PC-3 (cell line): ENCODE measurements at regions not wholly inside any gene's neighbourhood (a gene's known extent, or its start where the extent isn't known, plus 50 kb on each side); places are given as distances from the start of the nearest gene placed in this dataset.

Experiments
- ATAC-seq: fragments of 200-7000 bp; cut with Tn5 transposase; 2 replicates; pipeline ENCODE4 v1.9.1; 2020; ENCODE audit warnings: mild to moderate bottlenecking, moderate library complexity
- BruUV-seq: library from RNA; stranded (reverse); fragments of 400-500 nt; replicated peaks from 2 replicates; lab custom pipeline; 2021; lab: Mats Ljungman, UMichigan
- CTCF ChIA-PET: fragments of 300-600 bp; sonication (Branson Sonifier 250); formaldehyde crosslinking; loops from one replicate; lab custom pipeline; 2022; ENCODE audit warnings: antibody characterized with exemption; lab: Charles Lee
- POLR2A ChIA-PET: fragments of 300-600 bp; sonication (Branson Sonifier 250); formaldehyde crosslinking; loops from one replicate; lab custom pipeline; 2022; ENCODE audit warnings: antibody characterized with exemption; ENCODE audit not compliant: unreplicated experiment; lab: Charles Lee
- DNase-seq: peaks from one replicate; pipeline ENCODE4 v3.0.0-alpha.2; 2015
- H2AFZ ChIP-seq: fragments of 300-600 bp; sonication (generic); 2 replicates; pipeline ENCODE4 v1.6.0; 2016; ENCODE audit warnings: antibody characterized with exemption, low read length
- H3F3A ChIP-seq: fragments of 300-600 bp; sonication (generic); one replicate; pipeline ENCODE4 v1.6.0; 2017; ENCODE audit warnings: antibody characterized with exemption, low read length, control low read depth, mild to moderate bottlenecking; ENCODE audit not compliant: unreplicated experiment
- H3K27ac ChIP-seq: fragments of 300-600 bp; sonication (generic); 2 replicates; pipeline ENCODE4 v1.5.1; 2016; ENCODE audit warnings: mild to moderate bottlenecking, low read length
- H3K27me3 ChIP-seq: fragments of 300-600 bp; sonication (generic); 2 replicates; pipeline ENCODE4 v1.6.1; 2016; ENCODE audit warnings: low read length, mixed read lengths
- H3K36me3 ChIP-seq: fragments of 300-600 bp; sonication (generic); 2 replicates; pipeline ENCODE4 v1.6.1; 2016; ENCODE audit warnings: low read depth, mixed run types, low read length, mixed read lengths
- H3K4me1 ChIP-seq: fragments of 300-600 bp; sonication (generic); 2 replicates; pipeline ENCODE4 v1.5.1; 2016; ENCODE audit warnings: low read length; ENCODE audit not compliant: insufficient read depth
- H3K4me2 ChIP-seq: fragments of 300-600 bp; sonication (generic); 2 replicates; pipeline ENCODE4 v1.6.0; 2016; ENCODE audit warnings: low read length
- H3K4me3 ChIP-seq: fragments of 300-600 bp; sonication (generic); 2 replicates; pipeline ENCODE4 v1.5.1; 2016; ENCODE audit warnings: mild to moderate bottlenecking, low read length, mixed read lengths
- H3K79me2 ChIP-seq: fragments of 300-600 bp; sonication (generic); 2 replicates; pipeline ENCODE4 v1.6.1; 2017; ENCODE audit warnings: low read length, mixed read lengths
- H3K9ac ChIP-seq: fragments of 300-600 bp; sonication (generic); 2 replicates; pipeline ENCODE4 v1.6.0; 2016; ENCODE audit warnings: mild to moderate bottlenecking, low read length
- H3K9me2 ChIP-seq: fragments of 300-600 bp; sonication (generic); replicated peaks from 2 replicates; pipeline ENCODE4 v1.6.1; 2016; ENCODE audit warnings: mixed run types, low read length, mixed read lengths
- H3K9me3 ChIP-seq: fragments of 300-600 bp; sonication (generic); 2 replicates; pipeline ENCODE4 v1.6.1; 2016; ENCODE audit warnings: low read length, mixed read lengths
- H4K20me1 ChIP-seq: fragments of 300-600 bp; sonication (generic); 2 replicates; pipeline ENCODE4 v1.6.1; 2016; ENCODE audit warnings: low read length, mixed read lengths
- EZH2 ChIP-seq: fragments of 300-600 bp; sonication (generic); IDR thresholded peaks from one replicate; pipeline ENCODE4 v1.6.1; 2017; ENCODE audit warnings: antibody characterized with exemption, mild to moderate bottlenecking, low read length; ENCODE audit not compliant: unreplicated experiment
- EZH2phosphoT487 ChIP-seq: fragments of 300-600 bp; sonication (generic); IDR thresholded peaks from 2 replicates; pipeline ENCODE4 v1.6.1; 2018; ENCODE audit warnings: mild to moderate bottlenecking, antibody characterized with exemption, low read length, borderline replicate concordance
- intact Hi-C: fragments of 100-400 bp; cut with micrococcal nuclease; formaldehyde crosslinking; loops from 2 replicates; pipeline ENCODE4 v1.9.0; 2023
- TF ChIP-seq, protein P1 (sequence below): fragments of 300-600 bp; sonication (generic); conservative IDR thresholded peaks from 2 replicates; pipeline ENCODE4 v1.5.1; 2017; ENCODE audit warnings: antibody characterized with exemption, low read depth, mild to moderate bottlenecking, low read length

DNA sequence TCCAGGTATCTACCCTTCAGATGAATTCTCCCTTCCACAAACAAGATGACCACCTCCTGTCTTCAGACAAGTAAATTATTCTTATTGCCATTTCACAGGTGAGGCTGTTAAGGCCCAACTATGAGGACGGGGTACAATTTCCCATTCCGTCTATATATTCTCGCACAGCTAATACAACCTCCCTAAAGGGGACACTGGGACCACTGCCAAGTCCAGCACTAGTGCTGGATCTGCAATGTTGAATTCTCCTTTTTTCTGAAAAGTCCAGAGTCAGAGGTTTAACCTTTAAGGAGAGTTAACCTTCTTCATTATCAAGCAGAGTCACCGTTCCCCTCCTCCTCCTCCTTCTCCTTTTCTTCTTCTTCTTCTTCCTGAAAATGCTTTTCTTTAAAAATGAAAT, 130.4 kb upstream of the PARP11 start:
- H4K20me1 ChIP-seq: no peaks in the 10 kb centered on the region
- TF ChIP-seq, protein P1, sequence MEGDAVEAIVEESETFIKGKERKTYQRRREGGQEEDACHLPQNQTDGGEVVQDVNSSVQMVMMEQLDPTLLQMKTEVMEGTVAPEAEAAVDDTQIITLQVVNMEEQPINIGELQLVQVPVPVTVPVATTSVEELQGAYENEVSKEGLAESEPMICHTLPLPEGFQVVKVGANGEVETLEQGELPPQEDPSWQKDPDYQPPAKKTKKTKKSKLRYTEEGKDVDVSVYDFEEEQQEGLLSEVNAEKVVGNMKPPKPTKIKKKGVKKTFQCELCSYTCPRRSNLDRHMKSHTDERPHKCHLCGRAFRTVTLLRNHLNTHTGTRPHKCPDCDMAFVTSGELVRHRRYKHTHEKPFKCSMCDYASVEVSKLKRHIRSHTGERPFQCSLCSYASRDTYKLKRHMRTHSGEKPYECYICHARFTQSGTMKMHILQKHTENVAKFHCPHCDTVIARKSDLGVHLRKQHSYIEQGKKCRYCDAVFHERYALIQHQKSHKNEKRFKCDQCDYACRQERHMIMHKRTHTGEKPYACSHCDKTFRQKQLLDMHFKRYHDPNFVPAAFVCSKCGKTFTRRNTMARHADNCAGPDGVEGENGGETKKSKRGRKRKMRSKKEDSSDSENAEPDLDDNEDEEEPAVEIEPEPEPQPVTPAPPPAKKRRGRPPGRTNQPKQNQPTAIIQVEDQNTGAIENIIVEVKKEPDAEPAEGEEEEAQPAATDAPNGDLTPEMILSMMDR: no peak
- TF ChIP-seq EZH2: no peak
- no peak for TF ChIP-seq EZH2phosphoT487
- H3K9me3 ChIP-seq: no peaks in the 10 kb centered on the region
- H3F3A ChIP-seq: no peaks in the 10 kb centered on the region
- no peak overlapping the region for H3K4me2 ChIP-seq
- no peak overlapping the region for H3K9ac ChIP-seq
- H3K27ac ChIP-seq: no peak overlapping the region
- no peak overlapping the region for H2AFZ ChIP-seq
- no peak for ATAC-seq
- intact Hi-C loops: no loop called here
- no peaks in the 10 kb centered on the region for H3K36me3 ChIP-seq
- ChIA-PET CTCF (no interaction called here), POLR2A (no interaction called here)
- no peaks in the 10 kb centered on the region for H3K9me2 ChIP-seq
- peaks cover 4% of the 10 kb centered on the region; the same call in 1 of the 2 replicates for H3K27me3 ChIP-seq
- no peak for DNase-seq
- BruUV-seq: no TSS peak
- H3K79me2 ChIP-seq: no peaks in the 10 kb centered on the region
- H3K4me1 ChIP-seq: no peaks in the 10 kb centered on the region
- H3K4me3 ChIP-seq: no peak overlapping the region

DNA sequence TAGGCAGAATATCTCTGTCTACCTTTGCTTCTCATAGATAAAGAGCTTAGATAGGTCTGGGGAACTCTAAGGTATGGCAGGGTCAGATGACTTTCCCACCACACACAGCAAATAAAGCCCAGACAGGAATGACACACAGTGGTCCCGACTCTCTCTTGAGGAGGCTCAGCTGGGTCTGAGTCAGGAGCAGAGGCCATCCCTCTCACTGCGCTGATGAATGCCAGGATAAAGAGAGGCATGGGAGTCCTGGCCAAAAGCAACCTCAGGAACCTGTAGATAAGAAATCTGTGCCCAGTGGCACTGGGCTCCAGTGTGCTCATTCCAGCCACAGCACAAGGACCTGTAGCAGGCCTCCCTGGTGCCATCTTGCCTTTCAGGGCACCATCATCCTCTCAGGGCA, 129.4 kb upstream of the PARP11 start:
- Histone ChIP-seq H3K4me3 (no peak overlapping the region), H3K4me2 (no peak overlapping the region), H3K9me3 (no peaks in the 10 kb centered on the region), H3K36me3 (no peaks in the 10 kb centered on the region), H2AFZ (no peak overlapping the region), H3K27ac (no peak overlapping the region), H3F3A (no peaks in the 10 kb centered on the region), H3K4me1 (no peaks in the 10 kb centered on the region), H3K9me2 (no peaks in the 10 kb centered on the region), H4K20me1 (no peaks in the 10 kb centered on the region), H3K79me2 (no peaks in the 10 kb centered on the region), H3K9ac (no peak overlapping the region), H3K27me3 (peaks cover 6% of the 10 kb centered on the region)
- POLR2A ChIA-PET: no interaction called here
- DNase-seq: no peak
- intact Hi-C loops: no loop called here
- CTCF ChIA-PET: no interaction called here
- ATAC-seq: no peak
- TF ChIP-seq, protein P1: no peak
- TF ChIP-seq EZH2: no peak
- TF ChIP-seq EZH2phosphoT487: no peak
- no TSS peak for BruUV-seq

DNA sequence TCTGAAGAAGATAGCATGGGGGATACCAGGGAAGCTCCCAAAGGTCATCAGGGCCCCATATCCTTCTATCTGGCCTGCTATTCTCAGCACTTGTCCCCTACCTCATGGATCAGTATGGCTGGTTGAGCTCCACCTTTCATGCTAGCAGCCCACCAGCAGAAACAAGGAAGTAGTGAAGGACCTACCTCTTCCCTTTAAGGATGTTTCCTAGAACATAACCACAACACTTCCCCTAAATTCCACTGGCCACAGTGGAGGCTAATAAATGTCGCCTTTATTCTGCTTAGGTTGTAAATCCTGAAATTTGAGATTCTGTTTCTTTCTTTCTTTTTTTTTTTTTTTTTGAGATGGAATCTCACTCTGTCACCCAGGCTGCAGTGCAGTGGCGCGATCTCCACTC, 128.6 kb upstream of the PARP11 start:
- Histone ChIP-seq H3K79me2 (no peaks in the 10 kb centered on the region), H3K9me2 (no peaks in the 10 kb centered on the region), H3F3A (no peaks in the 10 kb centered on the region), H3K4me3 (no peak overlapping the region), H4K20me1 (no peaks in the 10 kb centered on the region), H3K27me3 (peaks cover 6% of the 10 kb centered on the region), H3K9me3 (no peaks in the 10 kb centered on the region), H3K9ac (no peak overlapping the region), H2AFZ (no peak overlapping the region), H3K4me1 (no peaks in the 10 kb centered on the region), H3K36me3 (no peaks in the 10 kb centered on the region), H3K4me2 (no peak overlapping the region), H3K27ac (no peak overlapping the region)
- ATAC-seq (no peak), DNase-seq (no peak)
- no TSS peak for BruUV-seq
- TF ChIP-seq EZH2phosphoT487 (no peak), EZH2 (no peak)
- TF ChIP-seq, protein P1: no peak
- ChIA-PET CTCF (no interaction called here), POLR2A (no interaction called here)
- intact Hi-C loops: no loop called here
